BLaER1 (cell line): ENCODE measurements at regions not wholly inside any gene's neighbourhood (a gene's known extent, or its start where the extent isn't known, plus 50 kb on each side); places are given as distances from the start of the nearest gene placed in this dataset.

Experiments used
- H3K27ac ChIP-seq: shearing (Covaris generic); formaldehyde crosslinking; 2 replicates; pipeline ENCODE4 v1.8.1; 2022
- H3K27me3 ChIP-seq: shearing (Covaris generic); formaldehyde crosslinking; 2 replicates; pipeline ENCODE4 v1.8.1; 2022
- H3K36me3 ChIP-seq: shearing (Covaris generic); formaldehyde crosslinking; 2 replicates; pipeline ENCODE4 v1.8.1; 2022
- H3K4me1 ChIP-seq: shearing (Covaris generic); formaldehyde crosslinking; 2 replicates; pipeline ENCODE4 v1.8.1; 2022
- H3K4me2 ChIP-seq: shearing (Covaris generic); formaldehyde crosslinking; 2 replicates; pipeline ENCODE4 v1.8.1; 2022
- H3K4me3 ChIP-seq: shearing (Covaris generic); formaldehyde crosslinking; 2 replicates; pipeline ENCODE4 v1.8.1; 2022
- H3K9ac ChIP-seq: shearing (Covaris generic); formaldehyde crosslinking; 2 replicates; pipeline ENCODE4 v1.8.1; 2022
- H3K9me3 ChIP-seq: shearing (Covaris generic); formaldehyde crosslinking; 2 replicates; pipeline ENCODE4 v1.8.1; 2022
- H4K20me1 ChIP-seq: shearing (Covaris generic); formaldehyde crosslinking; 2 replicates; pipeline ENCODE4 v1.8.1; 2022
- Cebpa-rat ChIP-seq: shearing (Covaris generic); IDR thresholded peaks from 2 replicates; pipeline ENCODE4 v1.8.1; 2022

GRCh38 chr20:52349806-52350205 is 158.2 kb upstream of the ZFP64 start:
- no peaks in the 10 kb centered on the region for H3K27me3 ChIP-seq
- no peak overlapping the region for H3K4me3 ChIP-seq
- no peaks in the 10 kb centered on the region for H3K36me3 ChIP-seq
- TF ChIP-seq Cebpa-rat, result no peak
- H4K20me1 ChIP-seq, result no peaks in the 10 kb centered on the region
- no peak overlapping the region for H3K9ac ChIP-seq
- no peaks in the 10 kb centered on the region for H3K9me3 ChIP-seq
- no peak overlapping the region for H3K27ac ChIP-seq
- no peak overlapping the region for H3K4me2 ChIP-seq
- H3K4me1 ChIP-seq, result no peaks in the 10 kb centered on the region

- Histone ChIP-seq H3K9me3 (no peaks in the 10 kb centered on the region), H4K20me1 (no peaks in the 10 kb centered on the region), H3K4me2 (no peak overlapping the region), H3K27me3 (no peaks in the 10 kb centered on the region), H3K9ac (no peak overlapping the region), H3K27ac (no peak overlapping the region), H3K36me3 (no peaks in the 10 kb centered on the region), H3K4me3 (no peak overlapping the region), H3K4me1 (no peaks in the 10 kb centered on the region)
- TF ChIP-seq Cebpa-rat, result no peak
These were observed 156.9 kb upstream of the ZFP64 start for GRCh38 chr20:52348434-52348833.

- Histone ChIP-seq H4K20me1 (no peaks in the 10 kb centered on the region), H3K9ac (no peak overlapping the region), H3K27me3 (no peaks in the 10 kb centered on the region), H3K4me2 (no peak overlapping the region), H3K36me3 (no peaks in the 10 kb centered on the region), H3K9me3 (no peaks in the 10 kb centered on the region), H3K27ac (no peak overlapping the region), H3K4me1 (no peaks in the 10 kb centered on the region), H3K4me3 (no peak overlapping the region)
- peak; percentile 70; the same call in 1 of the 2 replicates for TF ChIP-seq Cebpa-rat
These were observed 155.2 kb upstream of the ZFP64 start for GRCh38 chr20:52346797-52347196.

DNA sequence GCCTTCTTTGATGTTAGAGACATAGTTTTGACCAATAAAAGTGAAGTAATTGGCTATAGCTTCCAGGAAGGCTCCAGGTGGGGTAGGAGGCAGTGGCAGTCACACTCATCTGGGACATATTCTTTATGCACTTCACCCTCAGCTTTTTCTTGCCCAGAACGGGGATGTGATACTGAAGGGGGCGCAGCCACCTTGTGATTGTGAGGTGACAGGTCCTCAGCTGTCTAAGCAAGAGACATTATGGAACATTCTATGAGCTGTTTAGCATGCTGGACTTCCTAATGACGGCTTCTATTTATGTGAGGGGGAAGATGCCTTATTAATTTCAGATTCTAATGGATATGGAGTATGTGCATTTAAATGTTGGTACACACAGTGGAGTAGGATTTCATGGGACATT is 151.3 kb upstream of the ZFP64 start:
- H3K4me1 ChIP-seq, result no peaks in the 10 kb centered on the region
- H3K27me3 ChIP-seq, result no peaks in the 10 kb centered on the region
- no peak for TF ChIP-seq Cebpa-rat
- no peaks in the 10 kb centered on the region for H4K20me1 ChIP-seq
- no peaks in the 10 kb centered on the region for H3K36me3 ChIP-seq
- H3K27ac ChIP-seq, result no peak overlapping the region
- no peaks in the 10 kb centered on the region for H3K9me3 ChIP-seq
- no peak overlapping the region for H3K9ac ChIP-seq
- no peak overlapping the region for H3K4me3 ChIP-seq
- H3K4me2 ChIP-seq, result no peak overlapping the region

GRCh38 chr20:52340036-52340634 is 148.6 kb upstream of the ZFP64 start:
- Histone ChIP-seq H3K36me3 (no peaks in the 10 kb centered on the region), H3K9me3 (no peaks in the 10 kb centered on the region), H3K9ac (no peak overlapping the region), H3K4me3 (no peak overlapping the region), H3K4me2 (no peak overlapping the region), H3K27ac (no peak overlapping the region), H3K4me1 (no peaks in the 10 kb centered on the region), H3K27me3 (no peaks in the 10 kb centered on the region), H4K20me1 (no peaks in the 10 kb centered on the region)
- no peak for TF ChIP-seq Cebpa-rat

DNA sequence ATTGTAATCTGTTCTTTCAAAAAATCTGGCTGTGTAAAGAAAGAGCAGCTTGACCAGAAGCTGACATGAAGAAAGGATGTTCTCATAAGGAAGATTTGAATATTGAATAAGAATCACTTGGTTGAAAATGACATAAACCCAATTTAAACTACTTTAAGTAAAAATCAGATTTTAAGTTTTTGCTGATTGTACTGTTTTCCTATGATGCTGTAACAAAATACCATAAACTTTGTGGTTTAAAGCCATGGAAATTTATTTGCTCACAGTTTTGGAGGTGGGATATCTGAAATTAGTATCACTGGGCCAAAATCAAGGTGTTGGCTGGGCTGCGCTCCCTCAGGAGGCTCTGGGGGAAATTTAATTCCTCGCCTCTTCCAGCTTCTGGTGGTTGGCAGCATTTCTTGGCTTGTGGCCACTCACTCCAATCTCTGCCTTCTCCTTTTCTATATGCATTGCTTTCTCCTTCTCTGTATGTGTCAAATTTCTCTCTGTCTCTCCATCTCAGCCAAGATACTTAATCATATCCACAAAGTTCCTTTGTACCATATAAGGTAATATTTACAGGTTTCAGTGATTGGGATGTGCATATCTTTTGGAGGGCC is 141.2 kb upstream of the ZFP64 start:
- no peaks in the 10 kb centered on the region for H4K20me1 ChIP-seq
- H3K9me3 ChIP-seq, result peaks cover 11% of the 10 kb centered on the region
- no peak overlapping the region for H3K4me3 ChIP-seq
- H3K36me3 ChIP-seq, result no peaks in the 10 kb centered on the region
- H3K27me3 ChIP-seq, result no peaks in the 10 kb centered on the region
- no peak overlapping the region for H3K27ac ChIP-seq
- TF ChIP-seq Cebpa-rat, result no peak
- H3K4me2 ChIP-seq, result no peak overlapping the region
- no peak overlapping the region for H3K9ac ChIP-seq
- H3K4me1 ChIP-seq, result peaks cover 7% of the 10 kb centered on the region; the same call in 1 of the 2 replicates

- no peaks in the 10 kb centered on the region for H3K36me3 ChIP-seq
- H3K27ac ChIP-seq, result no peak overlapping the region
- no peaks in the 10 kb centered on the region for H3K27me3 ChIP-seq
- no peak overlapping the region for H3K4me2 ChIP-seq
- no peak overlapping the region for H3K4me3 ChIP-seq
- no peak for TF ChIP-seq Cebpa-rat
- peaks cover 7% of the 10 kb centered on the region; the same call in 1 of the 2 replicates for H3K4me1 ChIP-seq
- no peaks in the 10 kb centered on the region for H4K20me1 ChIP-seq
- no peak overlapping the region for H3K9ac ChIP-seq
- H3K9me3 ChIP-seq, result peaks cover 13% of the 10 kb centered on the region
These were observed 140.7 kb upstream of the ZFP64 start for GRCh38 chr20:52332230-52332629.

GRCh38 chr20:52331655-52332054 is 140.1 kb upstream of the ZFP64 start:
- peaks cover 7% of the 10 kb centered on the region; the same call in 1 of the 2 replicates for H3K4me1 ChIP-seq
- no peak overlapping the region for H3K4me3 ChIP-seq
- no peak overlapping the region for H3K9ac ChIP-seq
- H3K27me3 ChIP-seq, result no peaks in the 10 kb centered on the region
- no peak for TF ChIP-seq Cebpa-rat
- no peaks in the 10 kb centered on the region for H4K20me1 ChIP-seq
- no peak overlapping the region for H3K4me2 ChIP-seq
- no peak overlapping the region for H3K27ac ChIP-seq
- peaks cover 13% of the 10 kb centered on the region for H3K9me3 ChIP-seq
- H3K36me3 ChIP-seq, result no peaks in the 10 kb centered on the region

- H3K27ac ChIP-seq, result no peak overlapping the region
- TF ChIP-seq Cebpa-rat, result no peak
- H3K36me3 ChIP-seq, result no peaks in the 10 kb centered on the region
- H3K9me3 ChIP-seq, result no peaks in the 10 kb centered on the region
- no peak overlapping the region for H3K4me2 ChIP-seq
- H3K4me3 ChIP-seq, result no peak overlapping the region
- no peaks in the 10 kb centered on the region for H3K27me3 ChIP-seq
- no peaks in the 10 kb centered on the region for H4K20me1 ChIP-seq
- H3K4me1 ChIP-seq, result no peaks in the 10 kb centered on the region
- H3K9ac ChIP-seq, result no peak overlapping the region
These were observed 129.8 kb upstream of the ZFP64 start for GRCh38 chr20:52321396-52321795.

DNA sequence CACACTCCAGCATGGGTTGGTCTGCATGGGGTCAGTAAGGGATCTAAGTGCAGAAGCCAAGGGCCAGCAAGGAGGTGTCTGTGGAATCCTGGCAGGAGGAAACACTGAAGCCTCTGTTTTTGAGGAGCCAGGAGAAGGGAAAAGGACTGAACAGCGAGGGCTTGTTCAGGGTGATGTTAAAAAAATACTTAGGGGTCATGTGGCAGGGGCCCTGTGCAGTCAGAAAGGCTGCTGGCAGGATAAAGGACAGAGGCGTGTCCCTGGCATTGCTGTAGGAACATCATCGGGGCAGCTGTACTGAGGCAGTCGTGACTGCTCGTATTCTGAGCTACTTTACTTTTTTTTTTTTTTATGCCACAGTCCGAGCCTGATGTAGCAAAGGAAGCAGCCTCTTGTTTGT is 127.1 kb upstream of the ZFP64 start:
- H4K20me1 ChIP-seq, result no peaks in the 10 kb centered on the region
- no peaks in the 10 kb centered on the region for H3K36me3 ChIP-seq
- no peak overlapping the region for H3K9ac ChIP-seq
- no peaks in the 10 kb centered on the region for H3K27me3 ChIP-seq
- no peak overlapping the region for H3K27ac ChIP-seq
- TF ChIP-seq Cebpa-rat, result no peak
- no peak overlapping the region for H3K4me3 ChIP-seq
- H3K4me1 ChIP-seq, result no peaks in the 10 kb centered on the region
- no peak overlapping the region for H3K4me2 ChIP-seq
- no peaks in the 10 kb centered on the region for H3K9me3 ChIP-seq
